ENCODE measurements at regions not wholly inside any gene's neighbourhood (a gene's known extent, or its start where the extent isn't known, plus 50 kb on each side); places are given as distances from the start of the nearest gene placed in this dataset.
A peak's percentile ranks its signal among the peaks of the same experiment; 100 is the strongest.

DNA sequence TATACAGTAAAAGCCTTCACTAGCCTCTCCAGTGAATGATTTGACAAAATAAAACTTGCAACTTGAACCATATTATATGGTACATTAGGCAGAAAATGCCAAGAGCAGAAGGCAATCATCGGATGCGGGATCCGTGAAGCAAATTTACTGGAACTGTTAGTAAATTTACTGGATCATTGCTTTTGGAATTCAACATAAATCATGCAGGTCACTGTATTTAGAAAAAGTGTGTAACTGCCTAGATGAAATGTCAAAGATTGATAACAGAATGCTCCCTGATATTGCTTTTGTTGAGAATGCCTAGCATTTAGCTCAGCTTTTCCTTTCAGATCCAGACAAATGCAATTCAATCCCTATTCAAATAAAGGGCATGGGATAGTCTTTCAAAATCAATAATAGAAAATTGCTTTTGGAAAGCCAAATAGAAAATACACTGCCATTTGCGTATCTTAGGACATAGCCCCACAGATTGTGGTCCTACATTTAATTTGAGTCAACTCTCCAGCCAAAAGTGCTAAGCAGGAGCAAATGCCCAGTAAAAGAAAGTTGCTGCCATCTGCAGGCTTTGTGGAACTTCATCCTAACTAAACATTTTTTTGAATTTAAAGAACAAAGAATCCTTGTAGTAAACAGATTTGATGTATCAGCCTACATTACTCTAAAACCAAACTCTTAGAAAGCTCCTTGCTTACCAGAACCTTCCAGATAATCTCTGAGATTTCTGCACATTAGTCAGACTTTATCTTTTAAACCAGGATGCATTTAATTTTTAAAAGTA is 109.5 kb upstream of the HSF2 start:
- DNase-seq (ENCODE audit: low read depth in 4 of 4, low spot score in 3 of 4), result peak; percentile 16 to 42 (median 18)

DNA sequence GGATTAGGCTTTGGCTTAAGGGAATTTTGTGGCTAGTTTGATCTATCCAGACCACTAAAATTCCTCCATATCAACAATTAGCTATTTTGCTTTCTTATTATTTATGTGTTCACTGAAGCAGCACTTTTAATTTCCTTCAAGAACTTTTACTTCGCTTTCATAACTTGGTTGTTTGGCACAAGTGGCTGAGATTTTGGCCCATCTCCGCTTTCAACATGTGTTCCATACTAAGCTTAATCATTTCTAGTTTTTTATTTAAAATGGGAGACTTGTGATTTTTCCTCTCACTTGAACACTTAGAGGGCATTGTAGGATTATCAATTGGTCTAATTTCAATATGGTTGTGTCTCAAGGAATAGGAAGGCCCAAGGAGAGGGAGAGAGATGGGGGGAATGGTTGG is 102.4 kb upstream of the HSF2 start:
- no peak for DNase-seq (ENCODE audit: low read depth in 4 of 4, low spot score in 3 of 4)

DNA sequence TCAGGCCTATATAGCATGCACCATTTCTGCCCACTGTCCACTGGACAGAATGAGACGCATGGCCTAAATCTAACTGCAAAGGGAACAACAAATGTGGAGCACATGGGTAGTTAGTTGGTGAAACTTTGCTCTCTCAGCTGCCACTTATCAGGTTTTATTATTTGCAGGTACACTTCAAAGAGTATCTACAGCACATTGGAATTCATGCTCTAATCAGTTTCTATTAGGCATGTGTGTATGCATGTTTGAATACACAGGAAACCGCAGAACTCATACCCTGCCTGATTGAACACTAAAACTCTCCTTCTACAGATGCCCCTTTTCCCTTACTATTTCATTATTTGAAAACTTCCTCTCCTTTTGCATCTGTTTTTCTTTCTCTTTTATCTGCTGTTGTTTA is 97.4 kb upstream of the HSF2 start:
- no peak for DNase-seq (ENCODE audit: low read depth in 4 of 4, low spot score in 3 of 4)

GRCh38 chr6:122307577-122307976 is 91.9 kb upstream of the HSF2 start:
- DNase-seq (ENCODE audit: low read depth in 4 of 4, low spot score in 3 of 4), result no peak

- DNase-seq (ENCODE audit: low read depth in 4 of 4, low spot score in 3 of 4), result no peak
These were observed 91.4 kb upstream of the HSF2 start for GRCh38 chr6:122308074-122308473.

- DNase-seq (ENCODE audit: low read depth in 4 of 4, low spot score in 3 of 4), result no peak
These were observed 83.6 kb upstream of the HSF2 start for GRCh38 chr6:122315842-122316241.

DNA sequence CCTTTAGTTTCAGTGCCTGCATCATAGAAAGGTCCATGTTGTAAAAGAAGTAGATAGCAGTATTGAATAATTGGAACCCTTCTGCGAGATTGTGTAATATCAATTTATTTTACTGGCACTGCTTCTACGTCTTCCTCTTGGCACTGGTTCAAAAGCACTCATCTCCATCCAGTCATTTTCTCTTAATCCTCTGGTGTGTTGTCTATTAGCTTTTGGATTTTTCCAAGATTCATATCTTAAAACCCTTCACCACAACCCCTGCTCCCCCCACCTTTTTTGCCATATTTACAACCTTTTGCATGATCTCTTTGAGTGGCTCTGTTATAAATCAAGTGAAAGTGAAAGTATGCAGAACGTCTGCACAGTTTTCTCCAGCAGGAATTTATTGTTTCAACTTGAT is 76.6 kb upstream of the HSF2 start:
- peak in 1 of 4 donors; percentile 8 for DNase-seq (ENCODE audit: low read depth in 4 of 4, low spot score in 3 of 4)

- no peak for DNase-seq (ENCODE audit: low read depth in 4 of 4, low spot score in 3 of 4)
These were observed 76.1 kb upstream of the HSF2 start for GRCh38 chr6:122323361-122323760.

GRCh38 chr6:122330315-122330714 is 69.1 kb upstream of the HSF2 start:
- no peak for DNase-seq (ENCODE audit: low read depth in 4 of 4, low spot score in 3 of 4)

GRCh38 chr6:122337645-122338044 is 61.8 kb upstream of the HSF2 start:
- DNase-seq (ENCODE audit: low read depth in 4 of 4, low spot score in 3 of 4), result no peak

- DNase-seq (ENCODE audit: low read depth in 4 of 4, low spot score in 3 of 4), result no peak
These were observed 59.8 kb upstream of the HSF2 start for GRCh38 chr6:122339661-122340060.

DNA sequence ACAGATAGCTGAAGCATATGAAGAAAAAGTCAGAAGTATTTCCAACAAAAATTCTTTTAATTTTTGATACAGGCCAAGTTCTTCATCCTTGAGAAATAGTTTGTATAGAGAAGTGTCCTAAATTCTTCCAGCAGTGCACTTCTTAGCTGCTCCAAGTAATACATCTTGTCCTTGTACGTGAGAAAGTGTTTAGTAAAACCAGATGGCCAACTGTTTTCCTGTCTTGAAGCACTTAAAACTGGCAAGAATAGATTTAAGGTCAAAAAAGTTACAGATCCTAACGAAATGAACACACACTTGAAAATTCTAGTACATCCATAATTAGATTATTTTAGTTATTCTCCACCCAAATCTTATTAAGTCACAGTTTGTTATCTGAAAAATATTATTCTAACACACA is 52.2 kb upstream of the HSF2 start:
- no peak for DNase-seq (ENCODE audit: low read depth in 4 of 4, low spot score in 3 of 4)

GRCh38 chr6:122347751-122348150 is 51.7 kb upstream of the HSF2 start:
- no peak for DNase-seq (ENCODE audit: low read depth in 4 of 4, low spot score in 3 of 4)

Measured in left renal pelvis (tissue), 4 donors.